ENCODE measurements at regions not wholly inside any gene's neighbourhood (a gene's known extent, or its start where the extent isn't known, plus 50 kb on each side); places are given as distances from the start of the nearest gene placed in this dataset.

GRCh38 chr21:14711287-14711686 lies 165.2 kb upstream of the SAMSN1 start:
- 13 to 65% methylated on average over 1 of the region's 1 CpG for WGBS, 2 donors
- no peak for DNase-seq
- Histone ChIP-seq H3K27me3 (no peaks in the 10 kb centered on the region), H3K9me3 (no peaks in the 10 kb centered on the region), H3K27ac (no peak overlapping the region), H3K36me3 (no peaks in the 10 kb centered on the region), H3K4me3 (no peak overlapping the region), H3K4me1 (peaks cover 0 to 5% (median 0%) of the 10 kb centered on the region in 3 donors)
- TF ChIP-seq CTCF (IDR thresholded peaks at IDR 0.05) (no peak), POLR2A (IDR thresholded peaks at IDR 0.05) (no peak)
- intact Hi-C loops (cut with DNase I) = no loop called here

- no peak for DNase-seq
- no peak overlapping the region for H3K4me3 ChIP-seq
- intact Hi-C loops (cut with DNase I) = no loop called here
- H3K36me3 ChIP-seq = no peaks in the 10 kb centered on the region
- 18 to 31% methylated on average over 2 of the region's 2 CpGs for whole genome bisulfite sequencing, 2 donors
- H3K4me1 ChIP-seq = peaks cover 0 to 5% (median 0%) of the 10 kb centered on the region in 3 donors
- TF ChIP-seq POLR2A (IDR thresholded peaks at IDR 0.05) (no peak), CTCF (IDR thresholded peaks at IDR 0.05) (no peak)
- no peaks in the 10 kb centered on the region for H3K27me3 ChIP-seq
- H3K27ac ChIP-seq = no peak overlapping the region
- H3K9me3 ChIP-seq = no peaks in the 10 kb centered on the region
These were observed 161.5 kb upstream of the SAMSN1 start for GRCh38 chr21:14707511-14708020.

- Histone ChIP-seq H3K4me3 (no peak overlapping the region), H3K9me3 (no peaks in the 10 kb centered on the region), H3K27ac (no peak overlapping the region), H3K36me3 (no peaks in the 10 kb centered on the region), H3K4me1 (peaks cover 0 to 5% (median 0%) of the 10 kb centered on the region in 3 donors), H3K27me3 (no peaks in the 10 kb centered on the region)
- TF ChIP-seq POLR2A (IDR thresholded peaks at IDR 0.05) = no peak
- no peak for TF ChIP-seq CTCF (IDR thresholded peaks at IDR 0.05)
- intact Hi-C loops (cut with DNase I) = no loop called here
- 32 to 37% methylated on average over 7 of the region's 7 CpGs for WGBS, 2 donors
- no peak for DNase-seq
These were observed 160.8 kb upstream of the SAMSN1 start for GRCh38 chr21:14706712-14707510.

DNA sequence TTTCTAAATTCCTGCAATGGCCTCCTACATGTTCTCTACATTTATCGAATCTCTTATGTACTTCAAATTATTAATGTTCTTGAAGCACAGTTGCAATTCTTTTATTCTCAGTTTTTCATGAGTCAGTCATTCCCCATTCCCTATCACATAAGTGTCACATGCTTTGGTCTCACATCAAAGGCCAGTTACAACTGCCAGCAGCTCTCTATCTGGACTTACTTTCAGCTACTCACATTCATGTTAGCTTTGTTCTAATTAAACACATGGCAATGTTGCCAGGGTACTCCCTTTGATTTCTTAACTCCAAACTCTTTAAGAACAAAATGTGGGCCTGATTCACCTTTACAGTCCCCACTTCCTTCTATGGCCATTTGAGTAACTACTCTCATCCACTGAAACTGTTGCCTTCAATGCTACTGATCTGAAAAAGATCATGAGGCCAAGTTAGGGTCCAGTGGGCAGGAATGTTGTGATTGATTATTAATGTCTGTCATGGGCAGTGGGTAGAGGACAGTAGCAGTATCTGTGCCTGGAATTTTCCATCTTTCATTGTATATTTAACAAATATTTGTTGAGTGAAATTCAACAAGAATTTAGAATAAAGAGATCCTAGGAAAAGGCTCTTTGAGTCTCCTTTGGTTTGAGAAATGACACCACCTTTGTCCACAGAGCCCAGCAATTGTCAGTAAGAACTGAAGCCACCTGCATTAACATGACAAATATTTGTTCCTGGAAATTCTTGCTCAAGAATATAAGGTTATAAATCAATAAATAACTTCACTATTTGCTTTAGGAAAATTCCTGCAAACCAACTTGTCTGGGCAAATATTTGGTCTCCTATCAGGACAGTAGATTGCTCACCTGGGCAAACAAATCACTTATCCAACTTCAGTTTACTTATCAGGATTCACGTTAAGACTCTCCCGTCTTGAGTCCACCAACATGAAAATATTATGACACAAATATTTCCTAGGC lies 153.6 kb upstream of the SAMSN1 start:
- no peak overlapping the region for H3K4me3 ChIP-seq
- intact Hi-C loops (cut with DNase I) = no loop called here
- H3K9me3 ChIP-seq = no peaks in the 10 kb centered on the region
- WGBS, 2 donors = 41 to 65% methylated on average over 3 of the region's 3 CpGs
- H3K4me1 ChIP-seq = no peaks in the 10 kb centered on the region
- no peaks in the 10 kb centered on the region for H3K27me3 ChIP-seq
- H3K36me3 ChIP-seq = no peaks in the 10 kb centered on the region
- H3K27ac ChIP-seq = no peak overlapping the region
- TF ChIP-seq POLR2A (IDR thresholded peaks at IDR 0.05) = no peak
- TF ChIP-seq CTCF (IDR thresholded peaks at IDR 0.05) = no peak
- no peak for DNase-seq

DNA sequence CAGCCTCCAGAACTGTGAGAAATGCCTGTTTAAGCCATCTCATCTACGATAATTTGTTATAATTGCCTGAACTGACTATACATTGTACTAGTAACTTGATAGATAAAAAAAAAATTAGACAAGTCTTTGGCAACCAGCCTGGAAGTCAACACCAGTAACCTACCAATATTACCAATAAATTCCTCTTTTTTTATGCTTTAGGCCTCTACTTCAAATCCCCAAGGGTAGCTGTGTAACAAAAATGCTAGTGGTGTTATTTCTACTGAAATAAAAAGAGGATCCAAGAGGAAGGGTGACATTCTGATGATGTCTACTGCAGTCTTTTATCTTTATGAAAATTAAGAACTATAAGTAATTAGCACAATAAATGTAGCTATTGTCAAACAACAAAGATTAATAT lies 151.7 kb upstream of the SAMSN1 start:
- intact Hi-C loops (cut with DNase I) = no loop called here
- no peak for TF ChIP-seq POLR2A (IDR thresholded peaks at IDR 0.05)
- TF ChIP-seq CTCF (IDR thresholded peaks at IDR 0.05) = no peak
- no peak for DNase-seq
- Histone ChIP-seq H3K27me3 (no peaks in the 10 kb centered on the region), H3K9me3 (no peaks in the 10 kb centered on the region), H3K4me3 (no peak overlapping the region), H3K27ac (no peak overlapping the region), H3K4me1 (no peaks in the 10 kb centered on the region), H3K36me3 (no peaks in the 10 kb centered on the region)
- 93 to 96% methylated on average over 1 of the region's 1 CpG for WGBS, 2 donors
